ENCODE measurements at regions not wholly inside any gene's neighbourhood (a gene's known extent, or its start where the extent isn't known, plus 50 kb on each side); places are given as distances from the start of the nearest gene placed in this dataset.

- TF ChIP-seq, protein P1, sequence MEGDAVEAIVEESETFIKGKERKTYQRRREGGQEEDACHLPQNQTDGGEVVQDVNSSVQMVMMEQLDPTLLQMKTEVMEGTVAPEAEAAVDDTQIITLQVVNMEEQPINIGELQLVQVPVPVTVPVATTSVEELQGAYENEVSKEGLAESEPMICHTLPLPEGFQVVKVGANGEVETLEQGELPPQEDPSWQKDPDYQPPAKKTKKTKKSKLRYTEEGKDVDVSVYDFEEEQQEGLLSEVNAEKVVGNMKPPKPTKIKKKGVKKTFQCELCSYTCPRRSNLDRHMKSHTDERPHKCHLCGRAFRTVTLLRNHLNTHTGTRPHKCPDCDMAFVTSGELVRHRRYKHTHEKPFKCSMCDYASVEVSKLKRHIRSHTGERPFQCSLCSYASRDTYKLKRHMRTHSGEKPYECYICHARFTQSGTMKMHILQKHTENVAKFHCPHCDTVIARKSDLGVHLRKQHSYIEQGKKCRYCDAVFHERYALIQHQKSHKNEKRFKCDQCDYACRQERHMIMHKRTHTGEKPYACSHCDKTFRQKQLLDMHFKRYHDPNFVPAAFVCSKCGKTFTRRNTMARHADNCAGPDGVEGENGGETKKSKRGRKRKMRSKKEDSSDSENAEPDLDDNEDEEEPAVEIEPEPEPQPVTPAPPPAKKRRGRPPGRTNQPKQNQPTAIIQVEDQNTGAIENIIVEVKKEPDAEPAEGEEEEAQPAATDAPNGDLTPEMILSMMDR (IDR thresholded peaks at IDR 0.05): no peak
- TF ChIP-seq POLR2A (IDR thresholded peaks at IDR 0.05): no peak
These were observed 150.2 kb downstream of the NDFIP2 start for GRCh38 chr13:79631051-79631659.
